Activated CD8-positive, alpha-beta memory T cell treated with anti-CD3 and anti-CD28 coated beads, Interleukin-2, amount 50 U/mL, for 1 hour (primary cell): ENCODE measurements at regions not wholly inside any gene's neighbourhood (a gene's known extent, or its start where the extent isn't known, plus 50 kb on each side); places are given as distances from the start of the nearest gene placed in this dataset.

Experiments
- DNase-seq: peaks from one replicate; pipeline ENCODE4 v3.0.0-alpha.2; 2020; ENCODE audit errors: extremely low read depth

DNA sequence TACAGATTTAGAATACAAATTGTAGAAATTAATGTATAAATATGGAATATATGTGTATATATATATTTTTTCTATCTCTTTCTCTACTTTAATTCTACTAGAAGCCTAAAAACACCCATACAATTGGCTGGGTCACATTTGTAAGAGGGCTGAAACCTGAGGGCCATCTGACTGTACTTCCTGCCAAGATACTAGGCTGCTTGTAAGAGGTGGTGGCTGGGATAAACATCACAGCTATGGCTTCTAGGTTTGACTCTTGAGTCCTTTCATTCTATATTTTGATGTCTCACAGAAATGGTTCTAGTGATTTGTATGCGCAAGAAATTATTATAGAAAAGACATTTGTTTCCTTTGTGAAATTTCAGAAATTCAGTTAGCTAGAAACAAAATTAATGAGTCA, 1155.2 kb upstream of the B3GALT2 start:
- no peak for DNase-seq

DNA sequence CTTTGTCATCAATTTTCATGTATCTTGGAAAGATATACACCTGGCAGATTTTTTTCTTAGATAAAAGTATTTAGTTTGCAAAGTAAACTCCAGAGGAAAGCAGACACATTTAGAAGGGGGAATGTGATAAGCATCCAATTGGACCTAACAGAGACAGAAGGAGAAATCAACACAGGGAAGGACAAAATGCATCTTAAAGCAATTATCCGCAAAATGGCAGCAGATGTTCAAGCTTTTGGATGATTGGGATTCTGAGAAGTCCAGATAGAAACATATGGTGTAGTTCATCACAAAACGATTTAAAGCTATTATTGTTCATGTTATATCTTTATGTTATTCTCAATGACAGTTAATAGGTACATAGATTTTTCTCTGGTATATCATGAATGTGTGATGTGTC, 1153.1 kb upstream of the B3GALT2 start:
- DNase-seq = no peak

- no peak for DNase-seq
Observed at GRCh38 chr1:194338241-194338948, 1152.0 kb upstream of the B3GALT2 start.

GRCh38 chr1:194333240-194333639, 1146.8 kb upstream of the B3GALT2 start:
- DNase-seq = no peak

DNA sequence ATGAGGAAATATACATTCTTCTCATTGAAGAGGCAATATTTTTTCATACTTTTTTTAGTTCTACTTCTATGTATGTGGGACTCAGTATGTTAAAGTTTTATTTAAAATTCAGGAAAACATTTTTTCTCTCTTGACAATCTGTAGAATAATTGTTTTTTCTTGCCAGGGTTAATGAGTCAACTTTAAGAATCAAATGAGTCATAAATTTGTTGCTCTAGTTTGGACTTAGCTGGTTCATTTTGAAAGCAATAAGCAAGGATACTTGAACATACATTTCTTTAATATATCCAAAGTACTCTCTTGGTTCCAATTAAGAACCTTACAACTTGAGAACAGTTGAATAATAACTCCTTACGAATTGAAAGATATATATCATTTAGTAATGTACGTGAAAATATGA, 1145.3 kb upstream of the B3GALT2 start:
- no peak for DNase-seq

GRCh38 chr1:194322751-194323150, 1136.3 kb upstream of the B3GALT2 start:
- no peak for DNase-seq

DNA sequence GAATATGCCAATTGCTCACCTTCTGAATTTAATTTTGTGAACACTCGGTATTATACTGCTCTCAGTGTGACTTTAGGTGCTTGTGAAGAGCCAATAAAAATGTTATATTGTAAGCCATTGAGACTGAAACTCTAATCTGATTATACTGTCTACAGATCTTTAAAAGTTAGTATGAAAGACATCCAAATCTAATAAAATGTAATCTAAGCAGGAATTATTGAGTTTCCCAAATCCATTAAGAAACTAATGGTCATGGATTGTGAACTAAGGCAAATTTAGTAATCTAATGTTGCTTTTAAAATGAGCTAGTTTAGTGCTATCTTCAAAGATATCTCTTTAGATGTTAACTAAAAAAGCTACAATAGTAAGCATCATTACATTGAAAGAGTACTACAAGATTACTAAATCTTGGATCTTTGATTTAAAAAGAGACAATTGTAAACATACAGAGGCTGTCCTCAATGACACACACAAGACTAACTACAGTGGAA, 1132.4 kb upstream of the B3GALT2 start:
- DNase-seq = no peak

DNA sequence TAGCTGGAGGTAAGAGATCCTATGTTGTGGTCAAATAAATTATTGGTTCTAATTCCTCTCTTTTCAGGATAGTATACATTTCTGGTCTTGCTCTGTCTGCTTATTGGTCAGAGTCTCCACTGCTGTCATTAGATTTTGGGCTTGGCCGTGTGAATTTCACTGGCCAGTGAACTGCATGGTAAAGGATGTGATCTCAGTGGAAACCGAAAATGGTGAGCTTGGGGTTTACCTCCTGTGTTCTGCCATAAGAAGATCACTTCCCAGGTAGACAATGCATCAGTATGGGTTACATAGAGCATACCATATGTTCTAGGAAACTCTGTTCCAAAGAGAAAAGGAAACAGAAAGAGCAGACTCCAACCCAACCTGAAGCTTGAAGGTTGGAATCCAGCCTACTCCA, 1123.3 kb upstream of the B3GALT2 start:
- no peak for DNase-seq

DNA sequence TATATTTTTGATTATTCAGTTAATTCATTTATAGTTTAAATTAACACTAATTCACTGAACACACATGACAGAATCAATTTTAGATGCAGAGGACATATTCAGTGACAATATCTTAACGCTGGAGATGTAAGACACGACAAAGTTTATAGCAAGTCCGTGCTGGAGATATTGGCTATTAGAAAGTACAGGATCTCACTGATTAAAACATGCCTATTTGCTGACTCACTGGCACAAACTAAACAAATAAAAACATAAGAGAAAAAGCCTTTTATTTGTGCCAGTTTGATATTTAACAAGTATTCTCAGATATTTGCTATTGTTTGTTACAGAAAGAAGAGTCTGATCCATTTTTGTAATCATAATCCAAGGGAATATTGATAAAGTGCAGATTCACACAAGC, 1122.9 kb upstream of the B3GALT2 start:
- no peak for DNase-seq

DNA sequence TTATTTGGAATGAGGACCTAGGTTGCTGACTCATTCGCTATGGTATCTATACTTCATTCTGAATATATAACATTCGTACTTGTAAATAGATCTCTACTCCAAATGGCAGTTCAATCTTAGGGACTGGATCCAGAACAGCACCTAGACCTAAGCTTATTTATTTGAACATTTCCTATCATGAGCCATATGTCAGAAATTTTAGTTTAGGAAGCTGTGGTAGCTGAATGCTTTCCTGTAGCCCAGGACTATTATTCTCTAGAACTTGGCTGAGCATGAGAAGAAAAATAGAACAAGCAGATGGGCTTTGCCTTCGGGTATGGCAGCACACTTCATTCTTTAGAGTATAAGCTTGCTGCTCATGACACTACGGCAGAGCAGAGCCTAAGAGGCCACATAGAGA, 1114.4 kb upstream of the B3GALT2 start:
- DNase-seq = no peak

DNA sequence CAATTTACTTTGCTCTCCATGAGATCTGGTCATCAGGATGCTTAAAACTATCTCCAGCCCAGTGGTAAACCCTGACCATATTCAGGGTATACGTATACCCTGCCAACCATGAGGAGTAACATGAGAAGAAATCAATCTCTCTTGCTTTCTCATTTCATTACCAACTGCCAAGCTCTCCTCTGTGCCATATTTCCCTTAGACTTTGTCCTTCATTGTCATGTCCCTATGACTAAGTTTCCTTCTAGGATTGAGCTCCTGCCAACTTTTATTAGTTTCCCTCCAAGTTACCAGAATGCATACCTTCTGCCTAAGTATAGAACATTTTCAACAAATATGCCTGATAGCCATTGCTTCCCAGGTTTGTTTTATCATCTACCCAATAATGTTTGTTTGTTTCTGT, 1113.9 kb upstream of the B3GALT2 start:
- no peak for DNase-seq

- DNase-seq = no peak
Observed at GRCh38 chr1:194298007-194298598, 1111.7 kb upstream of the B3GALT2 start.

DNA sequence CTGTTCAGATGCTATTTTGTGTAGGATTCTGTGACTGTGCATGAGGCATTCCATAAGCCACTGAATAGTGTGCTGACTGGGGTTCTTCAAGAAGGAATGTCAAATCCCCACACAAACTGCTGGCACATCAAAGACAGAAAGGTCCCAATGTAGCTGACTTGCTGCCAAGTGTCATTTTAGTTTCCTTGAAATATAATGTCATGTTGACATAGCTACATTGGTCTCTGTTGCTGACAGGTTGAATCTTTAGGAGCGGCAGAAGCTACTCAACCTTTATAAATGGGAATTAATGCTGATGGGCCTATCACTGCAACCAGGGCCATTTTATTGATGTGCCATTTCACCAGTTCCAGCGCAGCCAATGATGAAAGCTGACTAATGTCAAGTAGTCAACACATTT, 1110.7 kb upstream of the B3GALT2 start:
- no peak for DNase-seq

GRCh38 chr1:194296201-194296600, 1109.8 kb upstream of the B3GALT2 start:
- no peak for DNase-seq

- peak; percentile 11 for DNase-seq
Observed at GRCh38 chr1:194295685-194296084, 1109.3 kb upstream of the B3GALT2 start.

GRCh38 chr1:194293851-194294405, 1107.5 kb upstream of the B3GALT2 start:
- no peak for DNase-seq

DNA sequence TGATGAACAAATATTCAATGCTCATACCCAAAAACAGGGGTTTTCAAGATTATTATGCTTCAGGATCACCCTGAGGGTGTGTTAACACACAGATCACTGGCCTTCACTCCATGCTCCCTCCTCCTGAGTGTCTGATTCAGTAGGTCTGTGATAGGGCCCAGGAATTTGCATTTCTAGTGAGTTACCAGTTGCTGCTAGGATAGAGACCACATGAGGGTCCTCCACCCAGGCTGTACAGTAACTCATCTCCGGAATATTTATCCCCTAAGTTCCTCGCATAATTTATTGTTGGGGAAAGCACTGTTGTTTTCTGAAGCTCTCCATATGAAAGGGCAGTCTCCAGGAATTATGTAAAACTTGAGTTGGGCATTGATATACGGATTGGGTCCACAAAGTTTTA, 1106.6 kb upstream of the B3GALT2 start:
- DNase-seq = no peak

DNA sequence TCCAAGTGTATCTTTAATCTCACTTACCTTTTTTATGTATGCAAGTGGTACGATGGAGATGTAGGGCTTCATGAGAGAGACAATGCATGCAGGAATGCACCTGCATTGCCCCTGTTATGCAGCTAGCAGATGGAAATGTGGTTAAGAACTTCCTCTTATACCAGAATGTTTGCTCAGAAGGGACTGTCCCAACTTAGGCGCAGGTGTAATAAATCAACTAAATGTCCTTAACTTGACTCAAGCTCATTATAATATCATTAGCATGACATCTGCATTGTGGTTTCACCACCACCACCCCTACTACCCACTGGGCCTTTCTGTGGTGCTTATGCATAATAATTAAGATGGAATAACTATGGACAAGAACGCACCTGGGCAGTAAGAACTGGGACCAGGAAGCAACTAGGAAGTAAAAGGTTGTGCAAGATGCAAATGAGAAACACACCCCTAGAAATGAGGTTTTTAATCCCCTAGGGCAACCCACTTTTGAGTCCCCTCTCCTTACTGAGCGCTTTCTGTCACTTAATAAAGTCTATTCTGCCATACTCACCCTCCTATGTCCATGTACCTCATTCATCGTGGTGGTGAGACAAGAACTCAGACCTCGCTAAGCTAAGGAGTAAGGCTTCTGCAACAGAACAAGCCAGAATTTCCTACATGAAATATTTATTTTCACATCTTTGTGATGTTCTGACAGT, 1103.3 kb upstream of the B3GALT2 start:
- peak; percentile 11 for DNase-seq

DNA sequence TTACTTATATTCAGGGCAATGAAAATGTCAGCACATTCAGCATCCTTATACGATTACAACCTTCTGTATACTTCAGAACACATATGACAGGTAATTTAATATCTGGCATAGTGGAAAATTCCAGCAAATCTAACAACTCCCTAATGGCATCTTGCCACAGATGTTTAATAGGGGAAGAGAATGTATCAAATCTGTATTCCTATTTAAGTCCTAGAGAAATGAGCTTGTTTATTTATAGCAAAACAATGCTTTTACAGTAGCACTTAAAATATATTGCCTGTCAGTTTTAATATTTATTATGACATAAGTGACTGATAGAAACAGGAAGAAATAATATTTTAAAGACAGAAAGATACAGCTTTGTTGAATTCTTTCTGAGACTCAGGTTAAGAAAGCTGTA, 1101.8 kb upstream of the B3GALT2 start:
- DNase-seq = no peak

DNA sequence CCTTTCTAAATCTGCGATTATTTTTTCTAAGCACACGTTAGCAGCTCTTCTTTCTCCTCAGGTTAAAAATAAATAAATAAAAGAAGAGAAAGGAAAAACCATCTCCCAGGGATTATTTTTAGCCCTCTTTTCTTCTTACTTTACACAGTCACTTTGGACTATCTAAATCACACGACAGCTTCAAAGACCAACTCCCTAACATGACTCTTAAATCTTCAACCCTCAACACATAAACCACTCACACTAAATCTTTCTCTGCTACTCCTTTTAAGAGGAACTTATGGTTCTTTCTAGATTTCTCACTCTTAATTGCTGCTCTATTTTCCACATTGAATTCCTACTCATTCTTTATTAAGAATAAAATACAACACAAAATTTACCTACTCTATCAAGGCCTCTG, 1095.0 kb upstream of the B3GALT2 start:
- no peak for DNase-seq

- DNase-seq = no peak
Observed at GRCh38 chr1:194280463-194280862, 1094.0 kb upstream of the B3GALT2 start.

- no peak for DNase-seq
Observed at GRCh38 chr1:194279975-194280374, 1093.6 kb upstream of the B3GALT2 start.

DNA sequence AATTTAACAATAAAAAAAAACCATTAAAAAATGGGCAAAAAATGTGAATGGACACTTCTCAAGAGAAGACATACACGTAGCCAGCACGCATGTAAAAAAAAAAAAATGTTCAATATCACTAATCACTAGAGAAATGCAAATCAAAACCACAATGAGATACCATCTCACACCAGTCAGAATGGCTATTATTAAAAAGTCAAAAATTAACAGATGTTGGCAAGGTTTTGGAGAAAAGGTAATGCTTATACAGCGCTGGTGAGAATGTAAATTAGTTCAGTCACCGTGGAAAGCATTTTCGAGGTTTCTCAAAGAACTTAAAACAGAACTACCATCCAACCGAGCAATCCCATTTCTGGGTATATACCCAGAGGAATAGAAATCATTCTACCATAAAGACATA, 1091.5 kb upstream of the B3GALT2 start:
- no peak for DNase-seq
